AG20443 (cell line): ENCODE measurements at regions not wholly inside any gene's neighbourhood (a gene's known extent, or its start where the extent isn't known, plus 50 kb on each side); places are given as distances from the start of the nearest gene placed in this dataset.
"Not testable (repeated sequence)": the region's sequence is repeated elsewhere in the genome, so short reads cannot be mapped to it uniquely, and the experiment has no call there.

Experiments
- DNase-seq: peaks from one replicate; pipeline ENCODE4 v3.0.0; 2012; ENCODE audit warnings: low spot score, mixed read lengths

DNA sequence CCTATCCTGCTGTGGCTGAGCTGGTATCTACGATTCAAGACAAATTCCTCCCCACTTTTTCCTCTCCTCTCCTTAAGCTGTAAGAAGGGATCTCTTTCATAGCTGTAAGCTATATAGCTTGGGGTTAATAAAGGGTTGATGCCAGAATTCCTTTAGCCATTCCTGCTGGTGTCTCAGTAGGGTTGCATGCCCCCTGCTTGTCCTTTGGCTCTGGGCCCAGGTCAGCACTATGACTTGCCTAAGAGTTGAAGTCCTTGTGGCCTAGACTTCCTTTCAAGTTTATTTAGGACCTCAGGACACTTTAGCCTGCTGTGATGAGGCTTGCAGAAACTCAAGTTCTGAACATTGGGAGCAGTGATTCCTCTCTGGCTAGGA is 270.0 kb downstream of the AMY1C start:
- DNase-seq: no peak

DNA sequence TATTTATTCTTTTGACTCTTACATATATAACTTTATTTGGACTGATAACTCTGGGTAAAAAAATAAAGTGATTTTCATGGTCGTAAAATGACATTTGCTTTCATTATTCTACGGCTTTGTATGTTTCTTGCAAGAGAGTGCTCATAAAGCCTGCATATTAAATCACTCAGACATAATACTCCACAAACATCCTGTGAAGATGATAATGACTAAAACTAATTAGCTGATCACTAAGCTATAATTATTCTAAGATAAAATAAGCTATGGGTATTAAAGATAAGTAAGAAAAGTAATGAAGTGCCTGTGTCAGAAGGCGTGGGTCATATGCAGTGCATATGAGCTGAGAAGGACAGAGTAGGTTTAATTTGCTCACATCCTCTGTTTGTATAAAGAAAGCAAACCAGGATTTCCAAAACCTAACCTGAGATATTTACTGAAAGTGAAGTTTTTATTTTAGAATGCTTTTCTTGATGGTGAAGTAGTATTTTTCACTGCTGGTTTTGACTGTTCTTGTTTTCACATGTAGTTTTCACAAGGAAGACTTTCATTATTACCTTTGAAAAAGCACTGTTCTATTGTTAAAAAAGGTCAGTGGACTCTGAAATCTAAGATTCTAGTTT is 278.8 kb downstream of the AMY1C start:
- no peak for DNase-seq

DNA sequence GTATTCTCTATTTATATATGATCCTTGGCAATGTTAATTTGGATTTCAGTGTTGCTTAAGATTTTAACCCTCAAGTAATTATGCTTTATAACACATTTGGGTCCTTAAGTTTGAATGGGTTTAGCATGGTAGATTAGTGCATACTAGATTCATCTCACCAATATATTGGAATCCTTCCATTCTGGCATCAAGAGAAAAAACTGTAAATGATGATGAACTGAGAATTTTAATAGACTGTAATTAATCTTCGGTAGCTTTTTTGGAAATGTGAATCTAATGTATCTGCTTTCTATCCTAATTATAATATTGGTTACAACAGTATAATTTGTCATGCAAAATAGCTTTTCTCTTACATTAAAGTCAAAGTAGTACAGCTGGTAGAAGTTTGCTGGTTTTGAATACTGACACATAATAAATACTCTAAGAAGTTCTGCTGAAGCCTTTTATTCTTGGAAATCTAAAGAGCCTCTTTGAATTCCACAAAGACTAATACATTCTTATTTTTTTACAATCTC is 279.8 kb downstream of the AMY1C start:
- DNase-seq: no peak

DNA sequence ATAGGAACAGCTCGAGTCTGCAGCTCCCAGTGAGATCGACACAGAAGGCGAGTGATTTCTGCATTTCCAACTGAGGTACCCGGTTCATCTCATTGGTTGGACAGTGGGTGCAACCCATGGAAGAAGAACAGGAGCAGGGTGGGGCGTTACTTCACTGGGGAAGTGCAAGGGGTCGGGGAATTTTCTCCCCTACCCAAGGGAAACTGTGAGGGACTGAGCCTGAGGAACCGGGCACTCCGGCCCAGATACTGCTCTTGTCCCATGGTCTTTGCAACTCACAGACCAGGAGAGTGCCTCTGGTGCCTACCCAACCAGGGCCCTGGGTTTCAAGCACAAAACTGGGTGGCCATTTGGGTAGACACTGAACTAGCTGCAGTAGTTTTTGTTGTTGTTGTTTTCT is 307.1 kb downstream of the AMY1C start:
- DNase-seq: no peak

- not testable (repeated sequence) for DNase-seq
Measured at GRCh38 chr1:104057219-104057898, 307.7 kb downstream of the AMY1C start.

- DNase-seq: not testable (repeated sequence)
Measured at GRCh38 chr1:104061637-104062036, 311.9 kb downstream of the AMY1C start.

GRCh38 chr1:104064399-104064798 is 314.7 kb downstream of the AMY1C start:
- no peak for DNase-seq

GRCh38 chr1:104072915-104073371 is 323.2 kb downstream of the AMY1C start:
- DNase-seq: peak; percentile 11

- DNase-seq: no peak
Measured at GRCh38 chr1:104073463-104073902, 323.8 kb downstream of the AMY1C start.

GRCh38 chr1:104082221-104082620 is 332.5 kb downstream of the AMY1C start:
- DNase-seq: no peak

DNA sequence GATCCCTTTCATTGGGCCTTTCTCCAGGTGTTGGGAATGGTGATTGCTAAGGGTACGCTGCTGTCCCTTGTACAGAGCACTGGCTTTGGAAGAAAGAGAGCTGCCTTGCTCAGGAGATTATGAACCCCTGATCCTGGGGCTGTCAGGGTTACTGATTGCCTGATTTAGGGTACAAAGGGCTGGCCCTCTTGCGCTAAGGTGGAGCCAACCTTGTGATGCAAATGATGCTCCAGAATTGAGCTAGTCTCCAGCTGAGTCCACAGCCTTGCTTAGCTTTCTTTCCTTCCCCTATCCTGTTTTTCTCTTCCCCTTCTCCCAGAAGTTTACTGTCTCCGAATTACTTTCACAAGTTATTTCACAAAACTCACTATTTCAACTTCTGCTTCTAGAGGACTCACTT is 334.7 kb downstream of the AMY1C start:
- DNase-seq: no peak

DNA sequence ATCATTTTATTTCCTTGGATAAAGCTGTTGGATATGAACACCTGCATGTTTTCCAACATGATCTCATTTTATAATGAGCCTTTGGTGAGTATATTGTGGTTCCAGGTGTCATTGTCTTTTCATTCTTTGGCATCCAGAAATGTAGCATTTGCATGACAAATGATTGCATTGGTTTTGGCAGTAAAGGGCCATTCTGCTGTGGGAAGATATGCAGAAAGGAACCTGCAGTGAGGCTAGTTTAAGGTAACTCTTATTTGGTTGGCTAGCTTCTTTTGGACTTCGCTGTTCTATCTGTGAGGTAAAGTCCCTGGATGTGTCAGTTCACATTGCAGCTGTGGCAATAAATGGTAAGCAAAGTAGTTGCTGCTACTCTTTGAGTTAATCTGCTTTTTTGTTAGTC is 343.0 kb downstream of the AMY1C start:
- DNase-seq: no peak

DNA sequence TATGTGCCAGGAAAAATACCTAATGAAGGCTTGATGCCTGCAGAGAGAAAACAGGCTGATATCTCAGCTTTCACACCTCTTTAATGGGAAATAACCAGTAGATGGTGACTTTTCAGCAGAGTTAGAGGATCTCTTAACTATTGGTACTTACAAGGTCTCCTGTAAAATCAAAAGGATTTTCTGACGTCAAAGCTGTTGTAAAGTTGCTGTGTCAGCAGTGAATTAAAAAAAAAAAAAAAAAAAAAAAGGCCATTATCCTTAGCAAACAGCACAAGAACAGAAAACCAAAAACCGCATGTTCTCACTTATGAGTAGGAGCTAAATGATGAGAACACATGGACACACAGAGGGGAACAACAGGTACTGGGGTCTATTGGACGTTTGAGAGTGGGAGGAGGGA is 349.1 kb downstream of the AMY1C start:
- DNase-seq: no peak

DNA sequence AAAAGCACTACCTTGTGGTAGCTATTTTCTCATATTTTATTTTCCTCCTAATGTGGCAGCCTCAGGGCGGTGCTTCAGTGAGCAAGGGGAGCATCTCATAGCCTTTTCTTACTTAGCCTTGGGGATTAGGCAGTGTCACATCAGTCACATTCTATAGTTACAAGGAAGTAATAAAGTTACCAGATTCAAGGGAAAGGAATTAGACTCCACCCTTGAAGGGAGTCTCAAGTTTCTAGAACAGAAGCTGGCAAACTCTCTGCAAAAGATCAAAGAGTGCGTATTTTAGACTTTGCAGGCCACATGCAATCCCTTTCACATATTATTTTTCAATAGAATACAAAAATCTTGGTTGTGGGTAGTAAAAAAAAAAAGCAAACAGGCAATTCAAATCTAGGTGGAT is 350.4 kb downstream of the AMY1C start:
- no peak for DNase-seq

- DNase-seq: no peak
Measured at GRCh38 chr1:104105465-104105864, 355.8 kb downstream of the AMY1C start.

DNA sequence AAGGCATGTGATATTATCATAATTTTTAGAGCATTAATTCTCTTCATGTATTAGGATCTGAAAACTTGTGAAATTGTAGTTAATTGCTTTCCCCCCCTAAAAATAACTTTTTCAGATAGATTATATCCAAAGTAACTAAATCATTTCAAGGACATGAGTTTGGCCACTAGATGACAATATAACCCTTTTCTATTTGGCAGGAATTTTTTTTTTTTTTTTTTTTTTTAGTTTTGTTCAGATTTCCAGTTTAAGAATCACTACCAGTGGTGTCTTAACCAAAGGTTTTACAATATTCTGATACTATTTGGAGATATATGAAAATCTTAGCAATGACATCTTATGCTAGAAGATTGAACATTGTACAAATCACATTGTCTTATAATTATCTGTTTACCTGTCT is 370.8 kb downstream of the AMY1C start:
- no peak for DNase-seq

DNA sequence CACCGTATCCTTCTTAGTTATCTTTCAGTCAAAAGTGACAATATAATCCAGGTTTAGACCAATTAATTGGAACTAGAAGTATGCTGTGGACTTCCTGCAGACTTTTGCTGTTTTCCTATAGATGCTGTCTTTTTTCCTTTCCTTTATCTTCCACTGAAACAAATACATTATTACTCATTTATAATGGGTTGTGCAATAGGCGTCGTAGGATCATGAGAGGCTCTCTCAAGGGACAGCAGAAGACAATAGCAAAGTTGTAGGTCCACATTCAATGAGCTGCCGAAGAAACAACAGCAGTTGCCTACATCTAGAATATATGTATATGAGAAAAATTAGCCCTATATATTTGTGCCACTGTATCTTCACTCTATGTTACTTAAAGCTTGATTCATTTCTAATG is 371.6 kb downstream of the AMY1C start:
- no peak for DNase-seq

GRCh38 chr1:104125266-104125665 is 375.6 kb downstream of the AMY1C start:
- DNase-seq: no peak

- DNase-seq: no peak
Measured at GRCh38 chr1:104125970-104126369, 376.3 kb downstream of the AMY1C start.

- peak; percentile 9 for DNase-seq
Measured at GRCh38 chr1:104132382-104132973, 382.8 kb downstream of the AMY1C start.

GRCh38 chr1:104135036-104135435 is 385.3 kb downstream of the AMY1C start:
- not testable (repeated sequence) for DNase-seq

- no peak for DNase-seq
Measured at GRCh38 chr1:104136621-104137020, 386.9 kb downstream of the AMY1C start.

- DNase-seq: no peak
Measured at GRCh38 chr1:104156738-104157137, 407.0 kb downstream of the AMY1C start.
